Inferior parietal cortex (tissue), 1 donor: ENCODE measurements at regions not wholly inside any gene's neighbourhood (a gene's known extent, or its start where the extent isn't known, plus 50 kb on each side); places are given as distances from the start of the nearest gene placed in this dataset.
"Not testable (repeated sequence)": the region's sequence is repeated elsewhere in the genome, so short reads cannot be mapped to it uniquely, and the experiment has no call there.

Experiments
- DNase-seq: peaks from one replicate; pipeline ENCODE4 v3.0.0-alpha.2; 2016; ENCODE audit errors: extremely low spot score

GRCh38 chr6:140147825-140148814, 773.7 kb upstream of the CITED2 start:
- DNase-seq: not testable (repeated sequence)

- no peak for DNase-seq
These were observed 766.4 kb upstream of the CITED2 start for GRCh38 chr6:140140891-140141290.

- no peak for DNase-seq
These were observed 764.0 kb upstream of the CITED2 start for GRCh38 chr6:140138311-140139010.

GRCh38 chr6:140134224-140134623, 759.8 kb upstream of the CITED2 start:
- no peak for DNase-seq

GRCh38 chr6:140130074-140130473, 755.6 kb upstream of the CITED2 start:
- no peak for DNase-seq

GRCh38 chr6:140124498-140124897, 750.0 kb upstream of the CITED2 start:
- DNase-seq: no peak

- no peak for DNase-seq
These were observed 733.7 kb upstream of the CITED2 start for GRCh38 chr6:140108167-140108566.

- no peak for DNase-seq
These were observed 732.8 kb upstream of the CITED2 start for GRCh38 chr6:140107216-140107615.

GRCh38 chr6:140105857-140106256, 731.4 kb upstream of the CITED2 start:
- no peak for DNase-seq

GRCh38 chr6:140105241-140105640, 730.8 kb upstream of the CITED2 start:
- no peak for DNase-seq

- DNase-seq: no peak
These were observed 727.4 kb upstream of the CITED2 start for GRCh38 chr6:140101818-140102217.

GRCh38 chr6:140101367-140101766, 726.9 kb upstream of the CITED2 start:
- DNase-seq: no peak

- DNase-seq: no peak
These were observed 721.1 kb upstream of the CITED2 start for GRCh38 chr6:140095532-140095931.

GRCh38 chr6:140091895-140092294, 717.4 kb upstream of the CITED2 start:
- no peak for DNase-seq

GRCh38 chr6:140090871-140091270, 716.4 kb upstream of the CITED2 start:
- DNase-seq: no peak

- no peak for DNase-seq
These were observed 708.9 kb upstream of the CITED2 start for GRCh38 chr6:140083375-140083774.

GRCh38 chr6:140082867-140083297, 708.4 kb upstream of the CITED2 start:
- no peak for DNase-seq

GRCh38 chr6:140079328-140079727, 704.9 kb upstream of the CITED2 start:
- DNase-seq: no peak

GRCh38 chr6:140078561-140079125, 704.2 kb upstream of the CITED2 start:
- peak; percentile 41 for DNase-seq

- no peak for DNase-seq
These were observed 703.5 kb upstream of the CITED2 start for GRCh38 chr6:140077827-140078560.

- no peak for DNase-seq
These were observed 701.7 kb upstream of the CITED2 start for GRCh38 chr6:140076105-140076504.

GRCh38 chr6:140073456-140073855, 699.0 kb upstream of the CITED2 start:
- no peak for DNase-seq
